NCI-H2081 treated with DMSO at 0.1 percent for 48 hours (cell line): ENCODE measurements at regions not wholly inside any gene's neighbourhood (a gene's known extent, or its start where the extent isn't known, plus 50 kb on each side); places are given as distances from the start of the nearest gene placed in this dataset.

Experiments used
- DNase-seq: peaks from one replicate; lab custom pipeline; 2025; lab: John Stamatoyannopoulos, UW

GRCh38 chr1:95427525-95427924 lies 193.5 kb downstream of the RWDD3 start:
- no peak for DNase-seq

GRCh38 chr1:95431235-95431634 lies 197.2 kb downstream of the RWDD3 start:
- DNase-seq: no peak

GRCh38 chr1:95435611-95436010 lies 201.6 kb downstream of the RWDD3 start:
- DNase-seq: no peak

GRCh38 chr1:95437011-95437410 lies 203.0 kb downstream of the RWDD3 start:
- no peak for DNase-seq

GRCh38 chr1:95437781-95438180 lies 203.8 kb downstream of the RWDD3 start:
- no peak for DNase-seq

DNA sequence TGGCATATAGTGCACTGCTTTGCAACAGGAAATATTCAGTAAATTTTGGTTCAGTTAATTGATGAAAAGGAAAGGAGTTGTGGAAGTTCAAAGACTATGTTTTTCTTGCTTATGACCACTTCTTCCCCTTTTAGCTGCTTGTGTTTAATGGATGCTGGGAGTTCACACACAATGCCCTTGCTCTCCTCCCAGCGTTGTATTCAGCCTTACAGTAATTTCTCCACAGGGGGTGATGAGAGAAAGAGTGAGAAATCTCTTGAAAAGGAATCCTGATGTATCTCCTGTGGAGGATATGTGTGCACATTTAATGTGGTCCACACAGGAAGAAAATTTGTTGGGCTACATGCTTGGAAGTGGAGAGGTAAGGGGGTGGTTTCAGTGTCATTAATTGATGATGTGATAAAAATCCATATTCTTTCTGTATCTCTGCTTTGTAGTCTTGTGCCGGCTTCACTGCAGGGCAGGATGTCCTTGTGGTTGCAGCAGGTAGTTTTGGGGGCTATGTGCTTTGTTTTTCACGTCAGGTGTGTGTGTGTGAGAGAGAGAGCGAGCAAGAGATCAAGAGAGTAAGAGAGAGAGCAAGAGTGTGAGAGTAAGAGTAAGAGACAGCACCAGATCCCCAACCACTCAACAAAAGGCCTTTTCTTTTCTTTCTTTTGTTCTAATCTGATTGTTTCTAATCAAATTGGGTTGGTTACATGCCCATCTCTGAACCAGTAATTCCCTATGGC lies 204.4 kb downstream of the RWDD3 start:
- no peak for DNase-seq

- no peak for DNase-seq
These were observed 206.5 kb downstream of the RWDD3 start for GRCh38 chr1:95440511-95440910.

- no peak for DNase-seq
These were observed 215.5 kb downstream of the RWDD3 start for GRCh38 chr1:95449516-95449915.

- no peak for DNase-seq
These were observed 217.0 kb downstream of the RWDD3 start for GRCh38 chr1:95451054-95451453.

- DNase-seq: no peak
These were observed 217.9 kb downstream of the RWDD3 start for GRCh38 chr1:95451904-95452303.

DNA sequence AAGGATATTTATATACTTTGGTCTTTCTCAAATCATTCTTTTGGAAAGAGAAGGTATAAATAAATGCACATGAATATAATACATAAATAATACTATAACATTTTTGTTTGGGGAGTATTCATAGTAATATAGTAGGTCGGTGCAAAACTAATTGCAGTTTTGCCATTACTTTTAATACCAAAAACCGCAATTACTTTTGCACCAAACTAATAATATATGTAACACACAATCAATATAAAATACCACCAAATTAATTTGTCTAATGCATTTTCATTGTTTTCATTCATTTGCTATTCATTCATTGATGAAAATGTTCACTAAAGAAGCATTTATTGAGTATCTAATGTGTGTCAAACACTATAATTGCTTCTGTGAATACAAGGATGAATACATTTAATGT lies 219.0 kb downstream of the RWDD3 start:
- DNase-seq: no peak

- no peak for DNase-seq
These were observed 233.0 kb downstream of the RWDD3 start for GRCh38 chr1:95467036-95467435.

- DNase-seq: no peak
These were observed 241.9 kb downstream of the RWDD3 start for GRCh38 chr1:95475686-95476457.

DNA sequence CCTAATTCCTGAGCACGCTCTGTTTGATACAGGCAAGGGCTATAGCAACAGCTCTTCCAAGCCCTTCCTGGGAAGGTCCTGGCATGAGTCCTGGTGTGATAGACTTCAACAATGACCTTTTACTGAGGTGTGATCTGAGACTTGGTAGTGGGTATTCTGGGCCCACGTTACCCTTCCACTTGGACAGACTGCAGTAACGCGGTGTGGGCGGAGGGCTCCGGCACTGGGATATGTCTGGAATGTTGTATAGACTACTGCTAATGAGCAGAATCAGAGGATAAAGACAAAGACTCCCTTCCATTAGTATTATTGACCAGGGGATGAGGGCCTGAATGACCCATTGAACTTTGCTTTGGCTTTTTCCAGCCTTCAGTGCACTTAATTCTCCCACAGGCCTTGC lies 262.3 kb downstream of the RWDD3 start:
- no peak for DNase-seq

DNA sequence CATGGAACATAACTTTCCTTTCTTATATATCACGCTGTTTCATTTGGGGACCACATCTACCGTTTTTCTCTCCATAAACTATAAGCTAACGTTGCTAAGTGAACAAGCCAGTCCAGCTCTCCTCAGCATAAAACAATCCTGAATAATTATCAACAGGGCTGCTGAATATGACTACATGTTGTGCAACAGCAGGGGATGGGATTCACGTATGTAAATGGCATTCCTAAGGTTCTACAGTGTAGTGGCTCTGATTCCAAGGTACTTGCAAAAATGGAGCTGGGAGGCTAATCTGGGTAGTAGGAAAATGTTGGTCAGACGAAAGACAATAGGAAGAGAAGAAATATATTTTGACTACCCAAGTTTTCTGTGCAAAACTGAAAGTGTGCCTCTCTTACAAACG lies 262.8 kb downstream of the RWDD3 start:
- no peak for DNase-seq

DNA sequence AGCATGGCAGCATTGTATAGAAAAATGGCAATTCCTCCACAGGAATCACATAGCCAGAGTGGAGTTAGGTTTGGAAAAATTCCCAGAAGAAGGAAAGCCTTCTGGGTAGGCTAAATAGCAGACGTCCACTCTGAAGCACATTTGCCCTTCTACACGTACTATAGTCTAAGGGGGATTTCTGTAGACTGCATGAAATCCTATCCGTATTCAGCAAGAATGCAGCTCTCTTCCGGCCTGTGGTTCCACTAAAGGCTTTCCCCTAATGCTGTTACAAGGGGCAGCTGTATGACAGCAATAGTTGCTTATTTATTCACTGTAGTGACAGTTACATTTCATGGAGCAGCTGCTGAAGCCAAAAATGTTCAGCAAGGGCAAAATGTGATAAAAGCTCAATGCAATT lies 263.6 kb downstream of the RWDD3 start:
- DNase-seq: no peak

GRCh38 chr1:95503278-95504030 lies 269.4 kb downstream of the RWDD3 start:
- no peak for DNase-seq

GRCh38 chr1:95504321-95504720 lies 270.3 kb downstream of the RWDD3 start:
- no peak for DNase-seq

GRCh38 chr1:95506736-95507414 lies 272.9 kb downstream of the RWDD3 start:
- no peak for DNase-seq

GRCh38 chr1:95509989-95510388 lies 276.0 kb downstream of the RWDD3 start:
- DNase-seq: no peak

- no peak for DNase-seq
These were observed 278.9 kb downstream of the RWDD3 start for GRCh38 chr1:95512925-95513324.

DNA sequence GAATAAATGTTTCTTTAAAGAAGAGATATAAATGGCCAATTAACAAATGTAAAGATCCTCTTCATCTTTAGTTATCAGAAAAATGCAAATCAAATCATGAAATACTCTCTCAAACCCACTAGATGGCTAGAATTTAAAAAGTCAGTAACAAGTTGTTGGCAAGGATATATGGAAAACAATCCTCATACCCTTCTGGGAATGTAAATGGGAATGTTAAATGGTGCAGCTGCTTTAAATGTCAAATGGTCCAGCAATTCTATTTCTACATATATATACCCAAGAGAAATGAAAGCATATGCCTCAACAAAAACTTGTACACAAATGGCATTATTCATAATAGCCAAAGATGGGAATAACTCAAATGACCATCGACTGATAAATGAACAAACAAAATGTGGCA lies 283.5 kb downstream of the RWDD3 start:
- no peak for DNase-seq
